ENCODE measurements at regions not wholly inside any gene's neighbourhood (a gene's known extent, or its start where the extent isn't known, plus 50 kb on each side); places are given as distances from the start of the nearest gene placed in this dataset.

GRCh38 chr19:31955061-31955460 lies 390.3 kb upstream of the ZNF507 start:
- TF ChIP-seq EZH2 (IDR thresholded peaks at IDR 0.05; ENCODE audit: low read length) (no peak), CTCF (optimal IDR thresholded peaks at IDR 0.05 in 1 of 3, IDR thresholded peaks at IDR 0.05 in 1 of 3, conservative IDR thresholded peaks at IDR 0.05 in 1 of 3; ENCODE audit: extremely low read depth in 1 of 3, insufficient read depth in 2 of 3, low read length in 3 of 3) (no peak)
- H4K20me1 ChIP-seq (ENCODE audit: control insufficient read depth, extremely low read depth, insufficient read depth, low read length): no peaks in the 10 kb centered on the region
- dilution Hi-C loops (cut with MboI; ENCODE audit: extremely low pct_ligation_motif_present, low sequenced_read_pairs): no loop called here
- H3K27me3 ChIP-seq (ENCODE audit: control insufficient read depth, extremely low read depth, insufficient read depth, low read length): no peaks in the 10 kb centered on the region
- no peaks in the 10 kb centered on the region for H3K9me1 ChIP-seq (ENCODE audit: control insufficient read depth, extremely low read depth, insufficient read depth, low read length)
- H3K9ac ChIP-seq (ENCODE audit: control insufficient read depth, extremely low read depth, insufficient read depth, low read length): no peak overlapping the region
- H3K36me3 ChIP-seq (ENCODE audit: control insufficient read depth in 2 of 2, extremely low read depth in 1 of 2, insufficient read depth in 2 of 2, low read length in 2 of 2): no peaks in the 10 kb centered on the region
- peaks cover 4% of the 10 kb centered on the region for H3K9me3 ChIP-seq (ENCODE audit: control insufficient read depth, low read depth, low read length)
- no peak for FAIRE-seq
- no peak overlapping the region for H3K27ac ChIP-seq (ENCODE audit: control insufficient read depth, insufficient read depth, low read length)
- no peak overlapping the region for H3K4me3 ChIP-seq (ENCODE audit: control insufficient read depth in 2 of 3, extremely low read depth in 1 of 3, insufficient read depth in 2 of 3, low read depth in 1 of 3, low read length in 3 of 3)
- DNase-seq (ENCODE audit: low read depth, low spot score): no peak
- no peak overlapping the region for H2AFZ ChIP-seq (ENCODE audit: control insufficient read depth, low read length)
- no peaks in the 10 kb centered on the region for H3K79me2 ChIP-seq (ENCODE audit: control insufficient read depth, insufficient read depth, low read length)
- H3K4me1 ChIP-seq (ENCODE audit: control insufficient read depth, extremely low read depth, insufficient read depth, low read length): no peaks in the 10 kb centered on the region
- H3K4me2 ChIP-seq (ENCODE audit: control insufficient read depth, extremely low read depth, insufficient read depth, low read depth, low read length): no peak overlapping the region

- Histone ChIP-seq H3K9me1 (ENCODE audit: control insufficient read depth, extremely low read depth, insufficient read depth, low read length) (no peaks in the 10 kb centered on the region), H3K4me3 (ENCODE audit: control insufficient read depth in 2 of 3, extremely low read depth in 1 of 3, insufficient read depth in 2 of 3, low read depth in 1 of 3, low read length in 3 of 3) (no peak overlapping the region), H4K20me1 (ENCODE audit: control insufficient read depth, extremely low read depth, insufficient read depth, low read length) (no peaks in the 10 kb centered on the region), H3K27me3 (ENCODE audit: control insufficient read depth, extremely low read depth, insufficient read depth, low read length) (no peaks in the 10 kb centered on the region), H3K4me1 (ENCODE audit: control insufficient read depth, extremely low read depth, insufficient read depth, low read length) (no peaks in the 10 kb centered on the region), H3K27ac (ENCODE audit: control insufficient read depth, insufficient read depth, low read length) (no peak overlapping the region), H3K9me3 (ENCODE audit: control insufficient read depth, low read depth, low read length) (peaks cover 6% of the 10 kb centered on the region), H3K79me2 (ENCODE audit: control insufficient read depth, insufficient read depth, low read length) (no peaks in the 10 kb centered on the region), H3K4me2 (ENCODE audit: control insufficient read depth, extremely low read depth, insufficient read depth, low read depth, low read length) (no peak overlapping the region), H3K36me3 (ENCODE audit: control insufficient read depth in 2 of 2, extremely low read depth in 1 of 2, insufficient read depth in 2 of 2, low read length in 2 of 2) (no peaks in the 10 kb centered on the region), H3K9ac (ENCODE audit: control insufficient read depth, extremely low read depth, insufficient read depth, low read length) (no peak overlapping the region), H2AFZ (ENCODE audit: control insufficient read depth, low read length) (no peak overlapping the region)
- dilution Hi-C loops (cut with MboI; ENCODE audit: extremely low pct_ligation_motif_present, low sequenced_read_pairs): no loop called here
- TF ChIP-seq EZH2 (IDR thresholded peaks at IDR 0.05; ENCODE audit: low read length): no peak
- TF ChIP-seq CTCF (optimal IDR thresholded peaks at IDR 0.05 in 1 of 3, IDR thresholded peaks at IDR 0.05 in 1 of 3, conservative IDR thresholded peaks at IDR 0.05 in 1 of 3; ENCODE audit: extremely low read depth in 1 of 3, insufficient read depth in 2 of 3, low read length in 3 of 3): no peak
- no peak for DNase-seq (ENCODE audit: low read depth, low spot score)
- FAIRE-seq: no peak
These were observed 389.5 kb upstream of the ZNF507 start for GRCh38 chr19:31955884-31956283.

All from keratinocyte (primary cell).